Subcutaneous abdominal adipose tissue (tissue), 5 donors: ENCODE measurements at regions not wholly inside any gene's neighbourhood (a gene's known extent, or its start where the extent isn't known, plus 50 kb on each side); places are given as distances from the start of the nearest gene placed in this dataset.
"Not testable (repeated sequence)": the region's sequence is repeated elsewhere in the genome, so short reads cannot be mapped to it uniquely, and the experiment has no call there.

Source experiments
- H3K27ac ChIP-seq: one replicate; pipeline ENCODE4 v1.7.0; 2013; ENCODE audit warnings: low read depth, mild to moderate bottlenecking, inconsistent platforms, low read length, moderate library complexity
- H3K27me3 ChIP-seq, 5 donors: one replicate each; pipeline ENCODE4 v1.7.0; 2013; ENCODE audit warnings: low read length in 5 of 5, inconsistent platforms in 1 of 5; ENCODE audit not compliant: control insufficient read depth in 5 of 5, insufficient read depth in 4 of 5
- H3K36me3 ChIP-seq, 5 donors: one replicate each; pipeline ENCODE4 v1.7.0; 2013; ENCODE audit warnings: low read length in 5 of 5; ENCODE audit not compliant: control insufficient read depth in 5 of 5, insufficient read depth in 5 of 5
- H3K4me1 ChIP-seq, 5 donors: one replicate each; pipeline ENCODE4 v1.7.0; 2013; ENCODE audit warnings: low read length in 5 of 5, mild to moderate bottlenecking in 3 of 5, moderate library complexity in 1 of 5; ENCODE audit not compliant: control insufficient read depth in 5 of 5, insufficient read depth in 5 of 5
- H3K4me3 ChIP-seq, 5 donors: one replicate each; pipeline ENCODE4 v1.7.0; 2013; ENCODE audit warnings: low read length in 5 of 5, low read depth in 1 of 5
- H3K9ac ChIP-seq, 5 donors: one replicate each; pipeline ENCODE4 v1.7.0; 2013; ENCODE audit warnings: low read length in 5 of 5, mild to moderate bottlenecking in 4 of 5, moderate library complexity in 3 of 5
- H3K9me3 ChIP-seq, 5 donors: one replicate each; pipeline ENCODE4 v1.7.0; 2013; ENCODE audit warnings: low read length in 5 of 5; ENCODE audit not compliant: control insufficient read depth in 5 of 5
- donor health status: healthy.
- donor health status: healthy.
- donor health status: healthy.
- donor health status: healthy.
- donor health status: healthy.

DNA sequence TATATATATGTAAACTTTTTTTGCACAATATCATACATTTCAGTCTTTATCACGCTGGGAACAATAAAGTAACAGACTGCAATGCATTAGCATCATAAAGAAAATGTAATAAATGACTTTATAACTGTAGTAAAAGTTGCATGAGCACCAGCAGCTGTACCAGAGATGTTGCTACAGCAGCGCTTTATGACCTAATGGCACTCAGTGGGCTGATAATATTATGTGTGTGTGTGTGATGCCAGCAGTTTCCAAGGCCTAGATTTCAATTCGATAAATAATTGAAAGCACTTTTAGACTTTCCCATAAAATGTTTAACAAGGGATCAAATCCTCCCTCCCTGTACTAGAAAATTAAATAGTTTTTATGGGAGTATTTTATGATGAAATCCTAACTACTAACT is 367.6 kb upstream of the AGA start:
- Histone ChIP-seq H3K36me3 (no peaks in the 10 kb centered on the region), H3K27ac (no peak overlapping the region), H3K4me3 (no peak overlapping the region), H3K27me3 (no peaks in the 10 kb centered on the region), H3K9me3 (no peaks in the 10 kb centered on the region), H3K4me1 (no peaks in the 10 kb centered on the region), H3K9ac (no peak overlapping the region)

DNA sequence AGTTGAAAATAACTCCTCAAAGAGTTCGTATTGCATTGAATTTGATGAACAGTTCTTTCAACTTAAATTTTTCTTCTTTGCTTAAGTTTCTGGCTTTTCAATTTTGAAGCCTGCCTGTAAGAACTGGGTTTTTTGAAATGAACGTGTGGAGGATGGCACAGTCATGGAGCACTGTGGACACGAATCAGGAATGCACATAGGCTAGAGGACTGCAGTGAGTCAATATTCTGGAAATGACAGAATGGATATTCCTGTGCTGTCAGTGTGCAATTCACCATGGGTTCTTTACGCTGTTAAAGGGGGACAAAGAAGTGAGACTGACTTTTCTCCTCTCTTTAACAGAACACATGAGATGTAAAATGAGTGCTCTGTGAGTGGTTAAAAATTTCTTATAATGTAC is 368.0 kb upstream of the AGA start:
- no peak overlapping the region for H3K4me3 ChIP-seq
- H3K4me1 ChIP-seq = no peaks in the 10 kb centered on the region
- no peaks in the 10 kb centered on the region for H3K9me3 ChIP-seq
- no peaks in the 10 kb centered on the region for H3K36me3 ChIP-seq
- H3K27me3 ChIP-seq = no peaks in the 10 kb centered on the region
- no peak overlapping the region for H3K9ac ChIP-seq
- no peak overlapping the region for H3K27ac ChIP-seq

DNA sequence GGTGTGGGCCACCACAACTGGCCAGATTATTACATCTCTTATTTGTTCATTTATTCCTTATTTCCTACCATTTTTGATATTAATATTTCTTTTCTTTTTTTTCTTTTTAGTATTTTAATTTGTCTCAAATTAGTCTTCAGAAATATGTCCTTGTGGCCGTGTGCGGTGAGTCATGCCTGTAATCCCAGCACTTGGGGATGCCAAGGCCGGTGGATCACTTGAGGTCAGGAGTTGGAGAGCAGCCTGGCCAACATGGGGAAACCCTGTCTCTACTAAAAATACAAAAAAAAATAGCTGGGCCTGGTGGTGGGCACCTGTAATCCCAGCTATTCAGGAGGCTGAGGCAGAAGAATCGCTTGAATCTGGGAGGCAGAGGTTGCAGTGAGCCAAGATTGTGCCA is 376.2 kb upstream of the AGA start:
- H3K27me3 ChIP-seq, H3K27ac ChIP-seq, H3K4me1 ChIP-seq: not testable (repeated sequence)

DNA sequence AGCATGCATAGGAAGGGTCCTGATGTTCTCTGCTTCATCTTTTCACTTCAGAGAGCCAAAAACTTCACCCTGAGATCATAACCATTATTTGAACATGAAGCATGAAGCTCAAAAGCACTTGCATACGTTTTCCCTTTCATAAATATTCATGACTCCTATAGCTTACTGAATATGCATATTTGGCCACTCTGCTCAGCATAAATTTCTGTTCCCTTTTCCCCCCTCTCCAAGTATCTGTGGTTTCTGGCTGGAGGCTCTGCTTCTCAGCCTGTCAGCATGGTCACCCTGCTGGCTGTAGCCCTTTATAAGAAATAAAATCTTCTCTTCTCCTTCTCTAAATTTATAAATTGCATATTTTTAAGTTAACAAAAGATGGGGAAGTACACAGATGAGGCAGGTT is 384.7 kb upstream of the AGA start:
- H3K4me1 ChIP-seq = no peaks in the 10 kb centered on the region
- no peak overlapping the region for H3K4me3 ChIP-seq
- H3K9me3 ChIP-seq = peaks cover 0 to 7% (median 3%) of the 10 kb centered on the region in 5 donors
- no peak overlapping the region for H3K27ac ChIP-seq
- H3K9ac ChIP-seq = no peak overlapping the region
- no peaks in the 10 kb centered on the region for H3K27me3 ChIP-seq
- H3K36me3 ChIP-seq = no peaks in the 10 kb centered on the region

More for the DNA sequence above, 376.2 kb upstream of the AGA start:
- H3K9ac ChIP-seq, H3K4me3 ChIP-seq, H3K36me3 ChIP-seq, H3K9me3 ChIP-seq: not testable (repeated sequence)

DNA sequence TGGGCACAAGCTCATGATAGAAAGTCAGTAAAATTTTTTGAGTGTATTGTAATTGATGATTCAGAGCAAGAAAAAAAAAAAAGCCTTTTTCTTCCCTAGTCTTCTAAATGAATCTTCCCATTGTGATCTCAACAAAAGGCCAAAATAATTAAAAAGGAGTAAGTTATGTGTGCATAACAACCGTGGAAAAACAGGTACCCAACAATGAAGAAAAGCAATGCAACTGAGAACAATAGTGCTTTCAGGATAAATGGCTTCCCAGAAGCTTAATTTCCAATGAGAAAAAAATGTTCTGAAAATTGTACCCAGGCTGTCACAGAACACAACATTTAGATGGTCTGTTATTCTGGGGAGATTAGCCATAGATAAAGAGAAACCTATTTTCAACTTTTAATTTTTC is 399.0 kb upstream of the AGA start:
- no peaks in the 10 kb centered on the region for H3K4me1 ChIP-seq
- H3K36me3 ChIP-seq = no peaks in the 10 kb centered on the region
- no peak overlapping the region for H3K9ac ChIP-seq
- H3K4me3 ChIP-seq = no peak overlapping the region
- H3K27ac ChIP-seq = no peak overlapping the region
- no peaks in the 10 kb centered on the region for H3K9me3 ChIP-seq
- H3K27me3 ChIP-seq = no peaks in the 10 kb centered on the region

DNA sequence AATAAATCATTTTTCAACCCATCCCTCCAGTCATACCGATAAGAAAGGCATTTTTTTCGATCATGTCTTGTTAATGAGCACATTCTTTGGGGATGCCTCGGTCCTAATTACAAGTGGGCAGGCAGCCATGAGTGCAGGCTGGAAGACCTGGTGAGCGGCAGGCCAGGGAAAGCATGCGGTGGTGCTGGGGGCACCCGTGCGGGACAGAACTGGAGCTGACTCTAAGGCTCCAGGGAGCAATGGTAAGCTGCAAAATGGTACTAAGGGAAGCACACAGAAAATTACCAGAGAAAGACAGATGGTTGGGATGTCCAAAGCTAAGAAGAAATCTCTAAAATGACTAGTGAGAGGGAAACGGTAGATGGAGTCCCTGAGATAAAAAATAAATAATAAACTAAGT is 411.0 kb upstream of the AGA start:
- no peaks in the 10 kb centered on the region for H3K36me3 ChIP-seq
- H3K9ac ChIP-seq = no peak overlapping the region
- H3K27me3 ChIP-seq = no peaks in the 10 kb centered on the region
- H3K4me1 ChIP-seq = no peaks in the 10 kb centered on the region
- H3K4me3 ChIP-seq = no peak overlapping the region
- H3K27ac ChIP-seq = no peak overlapping the region
- H3K9me3 ChIP-seq = peaks cover 0 to 4% (median 0%) of the 10 kb centered on the region in 5 donors

DNA sequence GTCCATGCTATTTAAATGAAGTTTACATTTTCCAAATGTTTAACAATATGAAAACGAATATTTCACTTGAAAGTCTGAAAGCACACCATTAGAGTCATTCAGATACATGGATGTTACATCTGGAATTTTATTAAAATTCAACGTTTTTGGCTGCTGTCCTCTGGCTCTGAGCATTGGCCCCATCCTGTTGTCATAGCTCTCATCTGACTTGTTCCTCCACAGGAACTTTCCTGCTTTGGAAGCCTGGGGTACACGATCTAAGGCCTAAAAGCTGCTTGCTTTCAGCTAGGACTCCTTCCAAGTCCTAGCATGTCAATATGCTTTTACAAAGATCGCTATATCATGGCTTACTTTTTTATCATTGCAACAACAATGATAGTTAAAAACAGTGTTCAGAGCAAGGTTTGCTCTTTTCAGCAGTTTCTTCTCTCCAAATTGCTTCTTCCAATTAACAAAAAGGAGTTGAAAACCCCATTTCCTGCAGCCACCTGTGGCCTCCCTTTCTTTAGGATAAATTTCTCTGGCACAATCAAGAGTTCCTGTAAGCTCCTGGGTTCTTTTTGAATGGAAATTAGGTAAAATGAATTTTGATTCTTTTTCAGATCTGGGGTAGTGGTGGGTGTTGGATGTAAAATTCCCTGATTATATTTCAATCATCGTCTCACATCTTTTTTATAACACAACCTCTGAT is 413.4 kb upstream of the AGA start:
- no peak overlapping the region for H3K27ac ChIP-seq
- H3K36me3 ChIP-seq = no peaks in the 10 kb centered on the region
- no peak overlapping the region for H3K4me3 ChIP-seq
- no peaks in the 10 kb centered on the region for H3K27me3 ChIP-seq
- H3K9ac ChIP-seq = no peak overlapping the region
- no peaks in the 10 kb centered on the region for H3K4me1 ChIP-seq
- no peaks in the 10 kb centered on the region for H3K9me3 ChIP-seq

DNA sequence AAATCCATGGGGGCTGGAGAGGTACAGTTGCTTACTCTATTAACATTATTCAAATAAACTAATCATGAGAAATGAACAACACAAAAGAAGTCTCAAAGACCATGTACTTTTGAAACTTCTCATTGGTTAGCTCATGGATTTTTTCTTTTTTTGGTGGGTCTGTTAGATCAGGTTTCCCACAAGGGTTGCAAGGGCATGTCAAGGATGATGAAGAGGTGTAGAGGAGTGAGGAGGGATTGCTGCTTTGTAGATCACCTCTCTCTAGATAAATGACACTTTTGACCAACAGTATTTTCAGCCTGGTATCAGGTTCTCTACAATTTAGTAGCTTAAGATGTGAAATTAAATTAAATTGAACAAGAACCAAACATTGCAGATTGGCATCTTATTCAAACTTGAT is 417.9 kb upstream of the AGA start:
- H3K36me3 ChIP-seq = no peaks in the 10 kb centered on the region
- no peak overlapping the region for H3K27ac ChIP-seq
- H3K4me3 ChIP-seq = no peak overlapping the region
- no peaks in the 10 kb centered on the region for H3K4me1 ChIP-seq
- H3K9ac ChIP-seq = no peak overlapping the region
- no peaks in the 10 kb centered on the region for H3K27me3 ChIP-seq
- peaks cover 0 to 4% (median 0%) of the 10 kb centered on the region in 5 donors for H3K9me3 ChIP-seq

DNA sequence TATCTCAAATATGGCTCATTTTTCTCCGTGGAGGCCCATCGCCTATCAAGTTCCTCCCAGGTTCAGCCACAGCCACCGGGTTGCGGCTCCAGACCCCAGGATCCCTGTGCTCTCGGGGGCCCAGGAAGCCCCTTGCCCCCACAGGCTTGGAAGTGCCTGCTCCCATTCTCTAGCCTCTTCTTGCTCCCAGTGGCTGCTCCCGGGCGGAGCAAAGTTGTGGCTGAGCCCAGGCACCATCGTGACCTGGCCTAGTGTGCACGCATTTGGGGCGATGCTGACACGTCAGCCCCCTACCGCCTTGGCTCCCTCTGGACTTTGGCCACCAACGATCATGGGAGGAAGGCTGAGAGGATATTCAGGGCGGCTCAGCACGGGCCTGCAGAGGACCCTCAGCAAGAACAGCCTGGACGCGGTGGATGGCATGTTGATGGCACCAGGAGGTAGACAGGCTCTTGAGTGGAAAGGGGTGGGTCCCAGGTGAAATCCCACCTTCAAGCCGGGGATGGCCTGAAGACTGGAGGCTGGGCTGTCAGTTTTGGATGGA is 419.4 kb upstream of the AGA start:
- Histone ChIP-seq H3K4me3 (no peak overlapping the region), H3K9ac (no peak overlapping the region), H3K27ac (no peak overlapping the region), H3K4me1 (no peaks in the 10 kb centered on the region), H3K27me3 (no peaks in the 10 kb centered on the region), H3K36me3 (no peaks in the 10 kb centered on the region), H3K9me3 (peaks cover 0 to 4% (median 0%) of the 10 kb centered on the region in 5 donors)

DNA sequence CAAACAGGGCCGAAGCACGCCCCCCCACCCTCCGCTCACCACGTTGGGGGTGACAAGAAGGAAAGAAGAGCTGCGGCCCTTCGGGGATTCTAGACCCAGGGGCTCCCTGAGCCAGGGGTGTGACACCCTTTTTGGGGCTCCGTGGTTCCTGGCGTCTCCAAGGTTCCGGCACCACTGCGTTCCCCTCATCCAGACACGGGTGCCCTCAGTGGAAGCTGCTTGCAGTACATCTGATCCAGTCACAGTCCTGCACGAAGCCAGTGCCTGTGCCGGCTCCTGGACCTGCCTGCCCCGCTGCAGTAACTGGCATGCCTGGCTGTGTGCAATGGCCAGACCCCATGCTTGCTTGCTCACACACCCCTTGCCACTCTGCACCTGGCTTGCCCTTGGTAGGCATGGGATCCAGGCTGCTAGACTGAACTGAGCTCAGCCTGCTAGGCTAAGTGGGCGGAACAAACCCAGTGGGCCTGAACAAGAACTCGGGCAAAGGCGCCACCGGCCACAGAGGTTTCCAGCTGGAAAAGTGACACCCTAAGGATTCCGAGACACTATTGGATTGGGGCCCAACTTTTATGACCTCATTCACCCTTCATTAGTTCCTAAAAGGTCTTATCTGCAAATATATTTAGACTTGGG is 420.4 kb upstream of the AGA start:
- H3K27me3 ChIP-seq = no peaks in the 10 kb centered on the region
- no peak overlapping the region for H3K9ac ChIP-seq
- no peak overlapping the region for H3K4me3 ChIP-seq
- H3K27ac ChIP-seq = no peak overlapping the region
- H3K36me3 ChIP-seq = no peaks in the 10 kb centered on the region
- no peaks in the 10 kb centered on the region for H3K4me1 ChIP-seq
- H3K9me3 ChIP-seq = peaks cover 0 to 4% (median 0%) of the 10 kb centered on the region in 5 donors
